ENCODE measurements at regions not wholly inside any gene's neighbourhood (a gene's known extent, or its start where the extent isn't known, plus 50 kb on each side); places are given as distances from the start of the nearest gene placed in this dataset.

GRCh38 chr4:11312389-11312788, 116.3 kb downstream of the HS3ST1 start:
- no peak overlapping the region for H3K4me3 Mint-ChIP-seq (ENCODE audit: low read depth)
- no peak for TF ChIP-seq CTCF (IDR thresholded peaks at IDR 0.05; ENCODE audit: unreplicated experiment)
- H3K27me3 Mint-ChIP-seq: no peaks in the 10 kb centered on the region
- no peak for DNase-seq (ENCODE audit: low spot score, unreplicated experiment)
- peaks cover 16% of the 10 kb centered on the region for H3K9me3 Mint-ChIP-seq (ENCODE audit: low read depth)
- H3K36me3 Mint-ChIP-seq (ENCODE audit: insufficient read depth): peaks cover 1% of the 10 kb centered on the region
- no peaks in the 10 kb centered on the region for H3K4me1 Mint-ChIP-seq (ENCODE audit: low read depth)
- H3K27ac Mint-ChIP-seq: no peak overlapping the region

- H3K27ac Mint-ChIP-seq: no peak overlapping the region
- no peaks in the 10 kb centered on the region for H3K27me3 Mint-ChIP-seq
- DNase-seq (ENCODE audit: low spot score, unreplicated experiment): no peak
- peaks cover 2% of the 10 kb centered on the region for H3K4me1 Mint-ChIP-seq (ENCODE audit: low read depth)
- H3K9me3 Mint-ChIP-seq (ENCODE audit: low read depth): no peaks in the 10 kb centered on the region
- no peaks in the 10 kb centered on the region for H3K36me3 Mint-ChIP-seq (ENCODE audit: insufficient read depth)
- no peak for TF ChIP-seq CTCF (IDR thresholded peaks at IDR 0.05; ENCODE audit: unreplicated experiment)
- H3K4me3 Mint-ChIP-seq (ENCODE audit: low read depth): no peak overlapping the region
Observed at GRCh38 chr4:11301075-11301660, 127.5 kb downstream of the HS3ST1 start.

GRCh38 chr4:11299836-11300235, 128.9 kb downstream of the HS3ST1 start:
- DNase-seq (ENCODE audit: low spot score, unreplicated experiment): no peak
- H3K4me1 Mint-ChIP-seq (ENCODE audit: low read depth): peaks cover 2% of the 10 kb centered on the region
- no peak overlapping the region for H3K4me3 Mint-ChIP-seq (ENCODE audit: low read depth)
- no peaks in the 10 kb centered on the region for H3K9me3 Mint-ChIP-seq (ENCODE audit: low read depth)
- no peak overlapping the region for H3K27ac Mint-ChIP-seq
- TF ChIP-seq CTCF (IDR thresholded peaks at IDR 0.05; ENCODE audit: unreplicated experiment): no peak
- no peaks in the 10 kb centered on the region for H3K27me3 Mint-ChIP-seq
- no peaks in the 10 kb centered on the region for H3K36me3 Mint-ChIP-seq (ENCODE audit: insufficient read depth)

GRCh38 chr4:11299016-11299415, 129.7 kb downstream of the HS3ST1 start:
- Mint-ChIP-seq H3K4me3 (ENCODE audit: low read depth) (no peak overlapping the region), H3K4me1 (ENCODE audit: low read depth) (peaks cover 2% of the 10 kb centered on the region), H3K9me3 (ENCODE audit: low read depth) (no peaks in the 10 kb centered on the region), H3K36me3 (ENCODE audit: insufficient read depth) (no peaks in the 10 kb centered on the region), H3K27me3 (no peaks in the 10 kb centered on the region), H3K27ac (no peak overlapping the region)
- no peak for DNase-seq (ENCODE audit: low spot score, unreplicated experiment)
- TF ChIP-seq CTCF (IDR thresholded peaks at IDR 0.05; ENCODE audit: unreplicated experiment): no peak

- no peaks in the 10 kb centered on the region for H3K9me3 Mint-ChIP-seq (ENCODE audit: low read depth)
- H3K36me3 Mint-ChIP-seq (ENCODE audit: insufficient read depth): no peaks in the 10 kb centered on the region
- DNase-seq (ENCODE audit: low spot score, unreplicated experiment): no peak
- peaks cover 2% of the 10 kb centered on the region for H3K4me1 Mint-ChIP-seq (ENCODE audit: low read depth)
- no peak overlapping the region for H3K4me3 Mint-ChIP-seq (ENCODE audit: low read depth)
- no peak for TF ChIP-seq CTCF (IDR thresholded peaks at IDR 0.05; ENCODE audit: unreplicated experiment)
- no peaks in the 10 kb centered on the region for H3K27me3 Mint-ChIP-seq
- no peak overlapping the region for H3K27ac Mint-ChIP-seq
Observed at GRCh38 chr4:11298451-11298850, 130.2 kb downstream of the HS3ST1 start.

All from progenitor cell of endocrine pancreas (in vitro differentiated cells).